MM.1S (cell line): ENCODE measurements at regions not wholly inside any gene's neighbourhood (a gene's known extent, or its start where the extent isn't known, plus 50 kb on each side); places are given as distances from the start of the nearest gene placed in this dataset.

ENCODE experiments used
- DNase-seq: peaks from one replicate; pipeline ENCODE4 v3.0.0-alpha.2; 2015
- H2AFZ ChIP-seq: fragments of 300-600 bp; sonication (generic); 2 replicates; pipeline ENCODE4 v1.6.0; 2016; ENCODE audit warnings: antibody characterized with exemption, low read length
- H3F3A ChIP-seq: fragments of 300-600 bp; sonication (generic); 2 replicates; pipeline ENCODE4 v1.6.1; 2016; ENCODE audit warnings: mild to moderate bottlenecking, antibody characterized with exemption, low read length, moderate library complexity, mixed read lengths; ENCODE audit not compliant: insufficient read depth
- H3K27ac ChIP-seq: fragments of 300-600 bp; sonication (generic); 2 replicates; pipeline ENCODE4 v1.5.1; 2016; ENCODE audit warnings: mild to moderate bottlenecking, low read length
- H3K27me3 ChIP-seq: fragments of 300-600 bp; sonication (generic); replicated peaks from 2 replicates; pipeline ENCODE4 v1.6.0; 2016; ENCODE audit warnings: low read length; ENCODE audit not compliant: insufficient read depth
- H3K36me3 ChIP-seq: fragments of 300-600 bp; sonication (generic); replicated peaks from 2 replicates; pipeline ENCODE4 v1.6.1; 2016; ENCODE audit warnings: mild to moderate bottlenecking, low read length, mixed read lengths; ENCODE audit not compliant: insufficient read depth
- H3K4me1 ChIP-seq: fragments of 300-600 bp; sonication (generic); 2 replicates; pipeline ENCODE4 v1.6.1; 2016; ENCODE audit warnings: low read length, mixed read lengths
- H3K4me2 ChIP-seq: fragments of 300-600 bp; sonication (generic); 2 replicates; pipeline ENCODE4 v1.6.0; 2016; ENCODE audit warnings: low read depth, low read length
- H3K4me3 ChIP-seq: fragments of 300-600 bp; sonication (generic); 2 replicates; pipeline ENCODE4 v1.5.1; 2016; ENCODE audit warnings: low read length, mixed read lengths
- H3K79me2 ChIP-seq: fragments of 300-600 bp; sonication (generic); 2 replicates; pipeline ENCODE4 v1.6.1; 2016; ENCODE audit warnings: mixed run types, low read length, mixed read lengths
- H3K9ac ChIP-seq: fragments of 300-600 bp; sonication (generic); 2 replicates; pipeline ENCODE4 v1.6.1; 2016; ENCODE audit warnings: low read length, mixed read lengths
- H3K9me2 ChIP-seq: fragments of 300-600 bp; sonication (generic); replicated peaks from 2 replicates; pipeline ENCODE4 v1.6.1; 2016; ENCODE audit warnings: mild to moderate bottlenecking, low read length, mixed read lengths; ENCODE audit not compliant: insufficient read depth
- H3K9me3 ChIP-seq: fragments of 300-600 bp; sonication (generic); replicated peaks from 2 replicates; pipeline ENCODE4 v1.6.1; 2016; ENCODE audit warnings: mild to moderate bottlenecking, low read length, mixed read lengths; ENCODE audit not compliant: insufficient read depth
- H4K20me1 ChIP-seq: fragments of 300-600 bp; sonication (generic); 2 replicates; pipeline ENCODE4 v1.6.1; 2016; ENCODE audit warnings: mild to moderate bottlenecking, low read length, moderate library complexity, mixed read lengths; ENCODE audit not compliant: insufficient read depth
- CTCF ChIP-seq: fragments of 300-600 bp; sonication (generic); IDR thresholded peaks from 2 replicates; pipeline ENCODE4 v1.5.1; 2016; ENCODE audit warnings: antibody characterized with exemption, low read length, mixed read lengths
- EZH2 ChIP-seq: fragments of 300-600 bp; sonication (generic); optimal IDR thresholded peaks from 2 replicates; pipeline ENCODE3; 2017; ENCODE audit warnings: low read depth, mild to moderate bottlenecking, antibody characterized with exemption, low read length, mixed read lengths
- EZH2phosphoT487 ChIP-seq: fragments of 300-600 bp; sonication (generic); IDR thresholded peaks from 2 replicates; pipeline ENCODE4 v1.6.1; 2018; ENCODE audit warnings: antibody characterized with exemption, low read length

GRCh38 chr10:31702954-31703353 lies 225.7 kb downstream of the ARHGAP12 start:
- Histone ChIP-seq H2AFZ (no peak overlapping the region), H3K4me2 (no peak overlapping the region)
- no peak for TF ChIP-seq EZH2
- no peak for TF ChIP-seq EZH2phosphoT487
- TF ChIP-seq CTCF = no peak

GRCh38 chr10:31702005-31702404 lies 226.6 kb downstream of the ARHGAP12 start:
- Histone ChIP-seq H3K9me3 (no peaks in the 10 kb centered on the region), H3K79me2 (no peaks in the 10 kb centered on the region), H3K4me3 (no peak overlapping the region), H3K9me2 (no peaks in the 10 kb centered on the region), H3F3A (no peaks in the 10 kb centered on the region), H2AFZ (no peak overlapping the region), H3K4me1 (peaks cover 3% of the 10 kb centered on the region), H4K20me1 (no peaks in the 10 kb centered on the region), H3K27me3 (no peaks in the 10 kb centered on the region), H3K36me3 (no peaks in the 10 kb centered on the region), H3K4me2 (no peak overlapping the region), H3K9ac (no peak overlapping the region), H3K27ac (no peak overlapping the region)
- TF ChIP-seq EZH2 = no peak
- no peak for TF ChIP-seq EZH2phosphoT487
- no peak for TF ChIP-seq CTCF
- no peak for DNase-seq

More at GRCh38 chr10:31702954-31703353, 225.7 kb downstream of the ARHGAP12 start:
- Histone ChIP-seq H3K9me2 (no peaks in the 10 kb centered on the region), H3K79me2 (no peaks in the 10 kb centered on the region), H3K4me1 (peaks cover 10% of the 10 kb centered on the region), H3K4me3 (no peak overlapping the region), H3K9me3 (no peaks in the 10 kb centered on the region), H3K27me3 (no peaks in the 10 kb centered on the region), H3F3A (0 out of 2 replicates have a peak, but pooled peaks cover 5% of the 10 kb centered on the region), H3K36me3 (no peaks in the 10 kb centered on the region), H3K27ac (no peak overlapping the region), H4K20me1 (no peaks in the 10 kb centered on the region), H3K9ac (no peak overlapping the region)
- no peak for DNase-seq

GRCh38 chr10:31701546-31701945 lies 227.1 kb downstream of the ARHGAP12 start:
- Histone ChIP-seq H3K4me1 (no peaks in the 10 kb centered on the region), H2AFZ (no peak overlapping the region), H3K36me3 (no peaks in the 10 kb centered on the region), H3K9me2 (no peaks in the 10 kb centered on the region), H3K4me3 (no peak overlapping the region), H3K79me2 (no peaks in the 10 kb centered on the region), H3K9ac (no peak overlapping the region), H3K9me3 (no peaks in the 10 kb centered on the region), H3K27ac (no peak overlapping the region), H3K27me3 (no peaks in the 10 kb centered on the region), H3F3A (no peaks in the 10 kb centered on the region), H4K20me1 (no peaks in the 10 kb centered on the region), H3K4me2 (no peak overlapping the region)
- no peak for TF ChIP-seq EZH2
- TF ChIP-seq EZH2phosphoT487 = no peak
- TF ChIP-seq CTCF = no peak
- no peak for DNase-seq
